Neuron (in vitro differentiated cells): ENCODE measurements at regions not wholly inside any gene's neighbourhood (a gene's known extent, or its start where the extent isn't known, plus 50 kb on each side); places are given as distances from the start of the nearest gene placed in this dataset.

Experiments used
- H2AFZ ChIP-seq: one replicate; pipeline ENCODE4 v1.6.1; 2013; ENCODE audit warnings: low read depth, mild to moderate bottlenecking, inconsistent platforms, low read length, moderate library complexity
- H3K27me3 ChIP-seq: one replicate; pipeline ENCODE4 v1.6.1; 2013; ENCODE audit warnings: low read length; ENCODE audit not compliant: insufficient read depth
- H3K36me3 ChIP-seq: one replicate; pipeline ENCODE4 v1.6.1; 2013; ENCODE audit warnings: low read length; ENCODE audit not compliant: insufficient read depth
- H3K4me1 ChIP-seq: one replicate; pipeline ENCODE4 v1.6.1; 2013; ENCODE audit warnings: low read length; ENCODE audit not compliant: insufficient read depth
- H3K4me3 ChIP-seq: 2 replicates; pipeline ENCODE4 v1.5.1; 2013; ENCODE audit warnings: mild to moderate bottlenecking, low read length, moderate library complexity
- H3K9me3 ChIP-seq: one replicate; pipeline ENCODE4 v1.6.1; 2013; ENCODE audit warnings: low read length

- no peak overlapping the region for H2AFZ ChIP-seq
- H3K36me3 ChIP-seq = no peaks in the 10 kb centered on the region
- H3K9me3 ChIP-seq = no peaks in the 10 kb centered on the region
- H3K4me3 ChIP-seq = no peak overlapping the region
- H3K4me1 ChIP-seq = no peaks in the 10 kb centered on the region
- H3K27me3 ChIP-seq = no peaks in the 10 kb centered on the region
Observed at GRCh38 chr2:139209586-139209985, 429.4 kb upstream of the NXPH2 start.

DNA sequence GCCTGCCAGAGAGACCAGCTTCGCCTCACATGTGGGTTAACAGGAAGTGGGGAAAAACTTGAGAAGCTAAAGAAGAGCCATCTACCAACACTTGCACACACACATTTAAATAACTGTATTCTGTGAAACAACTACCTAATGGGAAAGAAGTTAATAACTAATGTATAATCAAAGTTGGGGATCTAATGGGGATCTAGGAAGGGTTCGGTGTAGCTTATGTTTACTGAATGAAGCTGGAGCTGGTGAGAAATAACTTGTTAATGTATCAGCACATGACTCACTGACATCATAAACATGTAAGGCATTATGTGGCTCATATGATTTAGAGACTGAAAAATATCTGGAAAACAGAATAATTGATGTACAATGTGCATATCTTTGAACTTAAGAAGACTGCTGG lies 421.3 kb upstream of the NXPH2 start:
- Histone ChIP-seq H2AFZ (no peak overlapping the region), H3K9me3 (no peaks in the 10 kb centered on the region), H3K4me1 (no peaks in the 10 kb centered on the region), H3K27me3 (no peaks in the 10 kb centered on the region), H3K36me3 (no peaks in the 10 kb centered on the region), H3K4me3 (no peak overlapping the region)

- H3K9me3 ChIP-seq = no peaks in the 10 kb centered on the region
- H3K4me3 ChIP-seq = no peak overlapping the region
- H3K36me3 ChIP-seq = no peaks in the 10 kb centered on the region
- H2AFZ ChIP-seq = no peak overlapping the region
- no peaks in the 10 kb centered on the region for H3K27me3 ChIP-seq
- no peaks in the 10 kb centered on the region for H3K4me1 ChIP-seq
Observed at GRCh38 chr2:139196754-139197153, 416.6 kb upstream of the NXPH2 start.

GRCh38 chr2:139194546-139194945 lies 414.4 kb upstream of the NXPH2 start:
- H3K27me3 ChIP-seq = no peaks in the 10 kb centered on the region
- no peaks in the 10 kb centered on the region for H3K9me3 ChIP-seq
- H2AFZ ChIP-seq = no peak overlapping the region
- no peaks in the 10 kb centered on the region for H3K36me3 ChIP-seq
- no peaks in the 10 kb centered on the region for H3K4me1 ChIP-seq
- H3K4me3 ChIP-seq = no peak overlapping the region

- no peaks in the 10 kb centered on the region for H3K36me3 ChIP-seq
- no peaks in the 10 kb centered on the region for H3K27me3 ChIP-seq
- no peak overlapping the region for H3K4me3 ChIP-seq
- no peak overlapping the region for H2AFZ ChIP-seq
- H3K9me3 ChIP-seq = no peaks in the 10 kb centered on the region
- H3K4me1 ChIP-seq = no peaks in the 10 kb centered on the region
Observed at GRCh38 chr2:139177041-139177440, 396.9 kb upstream of the NXPH2 start.

DNA sequence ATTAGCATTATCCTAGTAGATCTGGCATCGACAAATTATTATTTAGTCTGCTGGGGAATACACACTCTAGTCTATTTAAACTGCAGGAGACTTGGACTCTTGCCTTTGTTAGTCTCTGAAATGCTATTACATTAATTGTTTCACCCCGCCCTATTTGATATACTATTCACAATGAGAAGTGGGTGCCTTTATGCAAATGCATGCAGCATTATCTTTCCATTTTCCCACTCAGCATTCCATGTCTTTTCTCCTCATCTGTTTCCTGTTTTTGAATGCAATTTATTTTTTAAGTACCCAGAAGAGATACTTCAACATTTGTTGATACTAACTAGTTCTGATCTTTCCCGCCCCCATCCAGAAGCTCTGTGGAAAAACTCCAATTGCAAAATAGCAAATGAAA lies 395.3 kb upstream of the NXPH2 start:
- no peak overlapping the region for H3K4me3 ChIP-seq
- H3K9me3 ChIP-seq = no peaks in the 10 kb centered on the region
- H3K4me1 ChIP-seq = no peaks in the 10 kb centered on the region
- no peaks in the 10 kb centered on the region for H3K36me3 ChIP-seq
- H3K27me3 ChIP-seq = no peaks in the 10 kb centered on the region
- no peak overlapping the region for H2AFZ ChIP-seq

- no peaks in the 10 kb centered on the region for H3K36me3 ChIP-seq
- no peaks in the 10 kb centered on the region for H3K27me3 ChIP-seq
- H3K4me3 ChIP-seq = no peak overlapping the region
- H3K9me3 ChIP-seq = no peaks in the 10 kb centered on the region
- H3K4me1 ChIP-seq = no peaks in the 10 kb centered on the region
- no peak overlapping the region for H2AFZ ChIP-seq
Observed at GRCh38 chr2:139170406-139170805, 390.2 kb upstream of the NXPH2 start.

- H3K4me1 ChIP-seq = no peaks in the 10 kb centered on the region
- H3K36me3 ChIP-seq = no peaks in the 10 kb centered on the region
- H2AFZ ChIP-seq = no peak overlapping the region
- no peak overlapping the region for H3K4me3 ChIP-seq
- no peaks in the 10 kb centered on the region for H3K27me3 ChIP-seq
- H3K9me3 ChIP-seq = no peaks in the 10 kb centered on the region
Observed at GRCh38 chr2:139165601-139166000, 385.4 kb upstream of the NXPH2 start.

- Histone ChIP-seq H3K4me3 (no peak overlapping the region), H3K36me3 (no peaks in the 10 kb centered on the region), H3K27me3 (no peaks in the 10 kb centered on the region), H2AFZ (no peak overlapping the region), H3K9me3 (no peaks in the 10 kb centered on the region), H3K4me1 (no peaks in the 10 kb centered on the region)
Observed at GRCh38 chr2:139165041-139165440, 384.9 kb upstream of the NXPH2 start.

- no peaks in the 10 kb centered on the region for H3K27me3 ChIP-seq
- no peaks in the 10 kb centered on the region for H3K9me3 ChIP-seq
- no peaks in the 10 kb centered on the region for H3K4me1 ChIP-seq
- H3K4me3 ChIP-seq = no peak overlapping the region
- no peaks in the 10 kb centered on the region for H3K36me3 ChIP-seq
- no peak overlapping the region for H2AFZ ChIP-seq
Observed at GRCh38 chr2:139162957-139163356, 382.8 kb upstream of the NXPH2 start.

- Histone ChIP-seq H3K36me3 (no peaks in the 10 kb centered on the region), H3K9me3 (no peaks in the 10 kb centered on the region), H3K27me3 (no peaks in the 10 kb centered on the region), H3K4me1 (no peaks in the 10 kb centered on the region), H3K4me3 (no peak overlapping the region), H2AFZ (no peak overlapping the region)
Observed at GRCh38 chr2:139162456-139162855, 382.3 kb upstream of the NXPH2 start.

DNA sequence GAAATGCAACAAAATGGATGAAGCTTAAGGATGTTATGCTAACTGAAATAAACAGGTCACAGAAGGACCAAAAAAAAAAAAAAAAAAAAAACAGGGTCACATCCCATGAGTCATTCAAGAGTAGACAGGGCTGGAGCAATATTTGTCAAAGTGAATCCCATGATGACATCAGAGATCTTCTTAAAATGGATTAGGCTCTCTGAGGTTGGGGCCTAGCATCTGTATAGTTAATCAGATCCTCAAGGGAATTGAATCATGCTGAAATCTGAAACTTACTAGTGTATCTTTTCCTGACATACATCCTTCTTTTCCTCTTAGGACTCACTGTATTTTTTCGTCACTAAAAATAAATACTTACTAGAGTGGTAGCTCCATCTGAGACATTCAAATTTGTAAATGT lies 380.6 kb upstream of the NXPH2 start:
- Histone ChIP-seq H3K9me3 (no peaks in the 10 kb centered on the region), H3K4me3 (no peak overlapping the region)

DNA sequence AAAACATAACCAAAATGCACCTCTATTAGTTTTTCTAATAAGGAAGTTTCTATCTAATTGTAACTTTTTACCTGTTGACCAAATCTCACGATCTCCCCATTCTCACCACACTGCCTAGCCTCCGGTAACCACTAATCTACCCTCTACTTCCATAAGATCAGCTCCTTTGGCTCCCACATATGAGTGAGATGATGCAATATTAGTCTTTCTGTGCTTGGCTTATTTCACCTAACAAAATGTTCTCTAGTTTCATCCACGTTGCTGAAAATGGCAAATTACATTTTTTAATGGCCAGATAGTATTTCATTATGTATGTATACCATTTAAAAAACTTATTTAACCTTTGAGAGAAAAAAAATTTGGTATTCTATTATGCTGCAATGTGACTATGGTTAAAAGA lies 379.0 kb upstream of the NXPH2 start:
- no peaks in the 10 kb centered on the region for H3K27me3 ChIP-seq
- no peaks in the 10 kb centered on the region for H3K4me1 ChIP-seq
- H2AFZ ChIP-seq = no peak overlapping the region
- H3K4me3 ChIP-seq = no peak overlapping the region
- H3K36me3 ChIP-seq = no peaks in the 10 kb centered on the region
- H3K9me3 ChIP-seq = no peaks in the 10 kb centered on the region

More for the DNA sequence above, 380.6 kb upstream of the NXPH2 start:
- H3K27me3 ChIP-seq = no peaks in the 10 kb centered on the region
- H3K4me1 ChIP-seq = no peaks in the 10 kb centered on the region
- no peaks in the 10 kb centered on the region for H3K36me3 ChIP-seq
- no peak overlapping the region for H2AFZ ChIP-seq

DNA sequence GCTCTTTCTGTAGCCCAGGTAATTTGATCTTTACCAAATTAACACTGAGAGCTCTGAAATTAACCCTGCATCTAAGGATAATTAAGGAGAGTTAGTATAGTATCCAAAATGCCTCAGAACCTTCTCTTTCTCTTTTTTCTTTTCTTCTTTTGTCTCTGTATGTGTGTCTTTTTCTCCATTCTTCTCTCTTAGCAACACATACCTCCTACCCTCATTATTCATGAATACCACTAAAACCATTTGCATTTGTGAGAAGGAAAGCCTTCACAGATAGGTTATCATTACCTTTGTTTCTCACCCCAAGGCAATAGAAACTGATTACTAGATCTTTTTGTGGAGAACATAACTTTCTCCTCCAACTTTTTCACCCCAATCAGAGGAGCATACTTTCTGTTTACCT lies 376.5 kb upstream of the NXPH2 start:
- Histone ChIP-seq H3K36me3 (no peaks in the 10 kb centered on the region), H3K4me1 (no peaks in the 10 kb centered on the region), H3K4me3 (no peak overlapping the region)

More for the DNA sequence above, 376.5 kb upstream of the NXPH2 start:
- Histone ChIP-seq H3K9me3 (no peaks in the 10 kb centered on the region), H3K27me3 (no peaks in the 10 kb centered on the region), H2AFZ (no peak overlapping the region)
